Tibial nerve (tissue), 4 donors: ENCODE measurements at regions not wholly inside any gene's neighbourhood (a gene's known extent, or its start where the extent isn't known, plus 50 kb on each side); places are given as distances from the start of the nearest gene placed in this dataset.
"Not testable (repeated sequence)": the region's sequence is repeated elsewhere in the genome, so short reads cannot be mapped to it uniquely, and the experiment has no call there.

Experiments
- EP300 ChIP-seq, 2 donors: sonication (generic); formaldehyde crosslinking; IDR thresholded peaks; one replicate each; pipeline ENCODE4 v1.6.1; 2017; ENCODE audit warnings: antibody characterized with exemption in 2 of 2, mild to moderate bottlenecking in 1 of 2
- POLR2A ChIP-seq, 2 donors: fragments of 450-650 bp; IDR thresholded peaks; one replicate each; pipeline ENCODE4 v1.6.1; 2017; ENCODE audit warnings: antibody characterized with exemption in 2 of 2, mild to moderate bottlenecking in 2 of 2, moderate library complexity in 2 of 2
- TF ChIP-seq, protein P1 (sequence below), 5 experiments: fragments of 200-600 bp in 3 of 5; fragments of 450-650 bp in 2 of 5; sonication (generic) in 3 of 5; IDR thresholded peaks; one replicate each; pipeline ENCODE4 v1.5.1; 2016 to 2019; ENCODE audit warnings: antibody characterized with exemption in 5 of 5, mild to moderate bottlenecking in 3 of 5, moderate library complexity in 2 of 5

DNA sequence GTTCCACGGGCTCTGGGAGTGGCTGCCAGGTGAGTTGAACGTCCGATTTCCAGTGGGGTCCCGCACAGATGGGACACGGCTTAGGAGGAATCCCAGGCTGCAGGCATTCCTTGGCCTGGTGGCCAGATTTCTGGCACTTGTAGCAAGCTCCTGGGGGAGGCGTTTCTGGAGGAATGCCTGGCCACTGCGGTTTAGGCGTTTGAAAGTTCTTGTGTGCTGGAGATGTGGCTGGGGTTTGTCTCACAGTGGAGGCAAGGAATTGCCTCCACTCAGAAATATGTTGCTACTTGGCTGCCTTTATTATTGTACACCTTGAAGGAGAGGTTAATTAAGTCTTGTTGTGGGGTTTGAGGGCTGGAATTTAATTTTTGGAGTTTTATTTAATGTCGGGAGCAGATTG lies 583.3 kb upstream of the MDGA2 start:
- TF ChIP-seq, protein P1, sequence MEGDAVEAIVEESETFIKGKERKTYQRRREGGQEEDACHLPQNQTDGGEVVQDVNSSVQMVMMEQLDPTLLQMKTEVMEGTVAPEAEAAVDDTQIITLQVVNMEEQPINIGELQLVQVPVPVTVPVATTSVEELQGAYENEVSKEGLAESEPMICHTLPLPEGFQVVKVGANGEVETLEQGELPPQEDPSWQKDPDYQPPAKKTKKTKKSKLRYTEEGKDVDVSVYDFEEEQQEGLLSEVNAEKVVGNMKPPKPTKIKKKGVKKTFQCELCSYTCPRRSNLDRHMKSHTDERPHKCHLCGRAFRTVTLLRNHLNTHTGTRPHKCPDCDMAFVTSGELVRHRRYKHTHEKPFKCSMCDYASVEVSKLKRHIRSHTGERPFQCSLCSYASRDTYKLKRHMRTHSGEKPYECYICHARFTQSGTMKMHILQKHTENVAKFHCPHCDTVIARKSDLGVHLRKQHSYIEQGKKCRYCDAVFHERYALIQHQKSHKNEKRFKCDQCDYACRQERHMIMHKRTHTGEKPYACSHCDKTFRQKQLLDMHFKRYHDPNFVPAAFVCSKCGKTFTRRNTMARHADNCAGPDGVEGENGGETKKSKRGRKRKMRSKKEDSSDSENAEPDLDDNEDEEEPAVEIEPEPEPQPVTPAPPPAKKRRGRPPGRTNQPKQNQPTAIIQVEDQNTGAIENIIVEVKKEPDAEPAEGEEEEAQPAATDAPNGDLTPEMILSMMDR (IDR thresholded peaks at IDR 0.05): not testable (repeated sequence)
- TF ChIP-seq POLR2A, EP300 (IDR thresholded peaks at IDR 0.05): not testable (repeated sequence)
